H1 (cell line): ENCODE measurements at regions not wholly inside any gene's neighbourhood (a gene's known extent, or its start where the extent isn't known, plus 50 kb on each side); places are given as distances from the start of the nearest gene placed in this dataset.

Experiments used
- CTCF ChIA-PET: fragments of 300-600 bp; sonication (Branson Sonifier 250); formaldehyde crosslinking; loops from one replicate; lab custom pipeline; 2021; ENCODE audit not compliant: partially characterized antibody; lab: Charles Lee
- POLR2A ChIA-PET: fragments of 300-600 bp; sonication (Branson Sonifier 250); formaldehyde crosslinking; loops from one replicate; lab custom pipeline; 2021; ENCODE audit warnings: inconsistent platforms; ENCODE audit not compliant: partially characterized antibody; lab: Charles Lee
- DNase-seq, 2 experiments: peaks; one replicate each; pipeline versions ENCODE4 v3.0.0 to v3.0.0-alpha.2; 2010 to 2022; ENCODE audit warnings: low spot score in 2 of 2, low read depth in 1 of 2, mixed read lengths in 1 of 2
- FAIRE-seq: peaks from 2 replicates; lab custom pipeline; 2011; peaks lifted over from hg19 to GRCh38; lab: Jason Lieb, UNC
- H2AFZ ChIP-seq: 2 replicates; pipeline ENCODE4 v1.8.1; 2012; ENCODE audit warnings: low read length, inconsistent platforms
- H2AK5ac ChIP-seq: 2 replicates; pipeline ENCODE4 v1.6.1; 2013; ENCODE audit warnings: low read depth, low read length
- H2BK120ac ChIP-seq: replicated peaks from 2 replicates; pipeline ENCODE3; 2013; ENCODE audit warnings: low read depth, low read length, inconsistent platforms
- H2BK12ac ChIP-seq: 2 replicates; pipeline ENCODE4 v1.6.1; 2013; ENCODE audit warnings: low read depth, low read length
- H2BK15ac ChIP-seq: 2 replicates; pipeline ENCODE4 v1.6.1; 2013; ENCODE audit warnings: low read length
- H2BK20ac ChIP-seq: 2 replicates; pipeline ENCODE4 v1.6.1; 2013; ENCODE audit warnings: low read length
- H2BK5ac ChIP-seq: 2 replicates; pipeline ENCODE4 v1.6.1; 2013; ENCODE audit warnings: low read depth, low read length
- H3K14ac ChIP-seq: 2 replicates; pipeline ENCODE4 v1.6.1; 2013; ENCODE audit warnings: inconsistent platforms; ENCODE audit not compliant: insufficient read length
- H3K18ac ChIP-seq: 2 replicates; pipeline ENCODE4 v1.6.1; 2013; ENCODE audit warnings: low read length; ENCODE audit errors: extremely low read depth
- H3K23ac ChIP-seq: 2 replicates; pipeline ENCODE4 v1.6.1; 2013; ENCODE audit warnings: inconsistent platforms; ENCODE audit not compliant: insufficient read length
- H3K23me2 ChIP-seq: 2 replicates; pipeline ENCODE4 v1.6.1; 2013; ENCODE audit warnings: low read depth, low read length
- H3K27ac ChIP-seq: 2 replicates; pipeline ENCODE4 v1.6.1; 2011; ENCODE audit warnings: low read depth, low read length, inconsistent platforms
- H3K27me3 ChIP-seq, 4 experiments: replicated peaks in 1 of 4; 1 replicate in 1 of 4; 2 replicates in 3 of 4; pipeline versions ENCODE4 v1.6.1 to v1.8.1; 2011 to 2013; ENCODE audit warnings: low read length in 3 of 4, mild to moderate bottlenecking in 3 of 4, inconsistent platforms in 2 of 4, mixed read lengths in 2 of 4, moderate library complexity in 1 of 4; ENCODE audit not compliant: control insufficient read depth in 3 of 4, insufficient read depth in 3 of 4; ENCODE audit errors: extremely low read depth in 1 of 4
- H3K36me3 ChIP-seq, 4 experiments: 2 replicates each; pipeline versions ENCODE4 v1.6.1 to v1.8.1; 2011 to 2013; ENCODE audit warnings: mild to moderate bottlenecking in 4 of 4, low read length in 3 of 4, moderate library complexity in 2 of 4, control low read depth in 1 of 4, inconsistent platforms in 1 of 4; ENCODE audit not compliant: insufficient read depth in 4 of 4, control insufficient read depth in 2 of 4
- H3K4ac ChIP-seq: replicated peaks from 2 replicates; pipeline ENCODE3; 2013; ENCODE audit warnings: low read length, low read depth, mixed read lengths, inconsistent platforms; ENCODE audit not compliant: insufficient read length
- H3K4me1 ChIP-seq, 4 experiments: replicated peaks in 1 of 4; 1 replicate in 1 of 4; 2 replicates in 3 of 4; pipeline versions ENCODE4 v1.6.1 to v1.8.1; 2011 to 2013; ENCODE audit warnings: low read length in 3 of 4, inconsistent platforms in 2 of 4, mixed read lengths in 1 of 4; ENCODE audit not compliant: insufficient read depth in 4 of 4, control insufficient read depth in 3 of 4
- H3K4me2 ChIP-seq, 2 experiments: 2 replicates each; pipeline versions ENCODE4 v1.6.1 to v1.8.1; 2011 to 2013; ENCODE audit warnings: low read depth in 2 of 2, low read length in 2 of 2, control low read depth in 1 of 2, inconsistent platforms in 1 of 2, mild to moderate bottlenecking in 1 of 2; ENCODE audit not compliant: insufficient read depth in 1 of 2
- H3K4me3 ChIP-seq, 4 experiments: fragments of 200-600, 300-600 bp in 1 of 4; sonication (generic), shearing (Covaris generic), sonication (Bioruptor Twin) in 1 of 4; 2 replicates each; pipeline versions ENCODE4 v1.5.1 to v1.8.1; 2011 to 2016; ENCODE audit warnings: low read length in 4 of 4, low read depth in 3 of 4, control low read depth in 2 of 4, inconsistent platforms in 2 of 4, mild to moderate bottlenecking in 2 of 4, mixed read lengths in 1 of 4, moderate library complexity in 1 of 4; ENCODE audit not compliant: insufficient read depth in 2 of 4; ENCODE audit errors: extremely low read depth in 1 of 4
- H3K56ac ChIP-seq: replicated peaks from 2 replicates; pipeline ENCODE3; 2013; ENCODE audit warnings: low read depth, mild to moderate bottlenecking, mixed read lengths, low read length, inconsistent platforms; ENCODE audit not compliant: insufficient read length
- H3K79me1 ChIP-seq: 2 replicates; pipeline ENCODE4 v1.6.1; 2013; ENCODE audit warnings: low read depth, low read length, control low read depth
- H3K79me2 ChIP-seq, 2 experiments: 2 replicates each; pipeline versions ENCODE4 v1.6.1 to v1.8.1; 2012 to 2013; ENCODE audit warnings: low read length in 2 of 2, mild to moderate bottlenecking in 2 of 2, inconsistent platforms in 1 of 2; ENCODE audit not compliant: insufficient read depth in 2 of 2, control insufficient read depth in 1 of 2
- H3K9ac ChIP-seq, 4 experiments: replicated peaks in 1 of 4; 1 replicate in 1 of 4; 2 replicates in 3 of 4; pipeline versions ENCODE4 v1.6.1 to v1.8.1; 2011 to 2013; ENCODE audit warnings: low read depth in 3 of 4, low read length in 3 of 4, control low read depth in 2 of 4, mild to moderate bottlenecking in 2 of 4, moderate library complexity in 2 of 4, inconsistent platforms in 1 of 4; ENCODE audit errors: extremely low read depth in 1 of 4
- H3K9me3 ChIP-seq, 2 experiments: 2 replicates each; pipeline versions ENCODE4 v1.6.1 to v1.8.1; 2012 to 2013; ENCODE audit warnings: mild to moderate bottlenecking in 2 of 2, moderate library complexity in 2 of 2, control low read depth in 1 of 2, inconsistent platforms in 1 of 2, low read depth in 1 of 2, low read length in 1 of 2, mixed read lengths in 1 of 2; ENCODE audit not compliant: insufficient read depth in 2 of 2
- H4K20me1 ChIP-seq, 2 experiments: replicated peaks in 1 of 2; 2 replicates each; pipeline versions ENCODE3 to v1.8.1; 2011 to 2013; ENCODE audit warnings: inconsistent platforms in 2 of 2, low read length in 2 of 2, mild to moderate bottlenecking in 1 of 2; ENCODE audit not compliant: insufficient read depth in 2 of 2, control insufficient read depth in 1 of 2
- H4K5ac ChIP-seq: 2 replicates; pipeline ENCODE4 v1.6.1; 2013; ENCODE audit warnings: low read length, low read depth, mixed read lengths, inconsistent platforms; ENCODE audit not compliant: insufficient read length
- H4K8ac ChIP-seq: 2 replicates; pipeline ENCODE4 v1.8.0; 2013; ENCODE audit warnings: mild to moderate bottlenecking, moderate library complexity, low read length, inconsistent platforms; ENCODE audit not compliant: insufficient read depth; ENCODE audit errors: extremely low read depth
- H4K91ac ChIP-seq: replicated peaks from 2 replicates; pipeline ENCODE3; 2013; ENCODE audit warnings: low read length, mixed read lengths, inconsistent platforms; ENCODE audit not compliant: insufficient read length
- KDM5A ChIP-seq: fragments of 200-600 bp; IDR thresholded peaks from 2 replicates; pipeline ENCODE4 v1.7.1; 2012; ENCODE audit warnings: mild to moderate bottlenecking, low read length, inconsistent platforms, mixed read lengths

DNA sequence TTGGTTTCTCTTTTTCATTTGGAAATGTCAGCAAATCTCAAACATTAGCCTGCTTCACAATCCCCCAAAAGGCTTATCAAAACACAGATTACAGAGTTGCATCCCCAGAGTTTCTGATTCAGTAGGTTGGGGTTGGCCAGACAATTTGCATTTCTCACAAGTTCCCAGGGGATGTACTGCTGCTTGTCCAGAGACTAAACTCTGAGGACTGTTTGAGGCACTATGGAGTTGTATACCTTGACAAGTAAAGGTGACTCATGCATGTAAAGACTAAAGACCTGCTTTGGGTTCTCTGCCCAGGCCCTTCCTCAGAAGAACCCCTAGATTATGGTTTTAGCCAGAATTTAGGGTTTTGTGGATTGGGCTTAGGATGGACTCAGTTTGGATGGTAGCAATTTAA is 151.1 kb upstream of the ARHGEF26 start:
- Histone ChIP-seq H4K8ac (no peak overlapping the region), H3K9ac (no peak overlapping the region), H3K4ac (no peak overlapping the region), H2BK15ac (no peak overlapping the region), H2AK5ac (no peak overlapping the region), H3K79me1 (no peaks in the 10 kb centered on the region), H3K9me3 (no peaks in the 10 kb centered on the region), H3K27ac (no peak overlapping the region), H3K4me2 (no peak overlapping the region), H2BK12ac (no peak overlapping the region), H2BK5ac (no peak overlapping the region), H3K4me3 (no peak overlapping the region), H4K91ac (no peak overlapping the region), H4K20me1 (no peaks in the 10 kb centered on the region), H3K79me2 (no peaks in the 10 kb centered on the region), H4K5ac (no peak overlapping the region), H3K56ac (no peak overlapping the region), H3K14ac (no peak overlapping the region), H3K27me3 (no peaks in the 10 kb centered on the region), H3K23ac (no peak overlapping the region), H3K23me2 (no peaks in the 10 kb centered on the region), H3K36me3 (no peaks in the 10 kb centered on the region), H2BK20ac (no peak overlapping the region), H2AFZ (no peak overlapping the region), H3K4me1 (no peaks in the 10 kb centered on the region), H3K18ac (no peak overlapping the region), H2BK120ac (no peak overlapping the region)
- ChIA-PET POLR2A (no interaction called here), CTCF (interaction anchor here (0.8 to 3.3 kb wide), 20 partner anchors 9 to 945 kb away, joined by 3 to 22 read pairs (median 4); no protein-coding TSS in a partner anchor)
- FAIRE-seq = no peak
- no peak for DNase-seq
- TF ChIP-seq KDM5A = no peak
